A673 (cell line): ENCODE measurements at regions not wholly inside any gene's neighbourhood (a gene's known extent, or its start where the extent isn't known, plus 50 kb on each side); places are given as distances from the start of the nearest gene placed in this dataset.
"Not testable (repeated sequence)": the region's sequence is repeated elsewhere in the genome, so short reads cannot be mapped to it uniquely, and the experiment has no call there.

ENCODE experiments used
- BruUV-seq: library from RNA; stranded (reverse); fragments of 400-500 nt; replicated peaks from 2 replicates; lab custom pipeline; 2021; lab: Mats Ljungman, UMichigan
- CTCF ChIA-PET: fragments of 300-600 bp; sonication (Branson Sonifier 250); formaldehyde crosslinking; loops from one replicate; lab custom pipeline; 2022; ENCODE audit warnings: antibody characterized with exemption; lab: Charles Lee
- POLR2A ChIA-PET: fragments of 300-600 bp; sonication (Branson Sonifier 250); formaldehyde crosslinking; loops from one replicate; lab custom pipeline; 2022; ENCODE audit warnings: antibody characterized with exemption; ENCODE audit not compliant: low non-redundant PET; lab: Charles Lee
- DNase-seq: peaks from one replicate; pipeline ENCODE4 v3.0.0-alpha.2; 2015; ENCODE audit warnings: low spot score
- H3K27ac ChIP-seq: fragments of 200-600 bp; sonication (generic); 2 replicates; pipeline ENCODE4 v1.5.1; 2016; ENCODE audit warnings: mixed run types, low read depth, mild to moderate bottlenecking, mixed read lengths, antibody characterized with exemption, low read length; ENCODE audit not compliant: poor library complexity, severe bottlenecking
- H3K27me3 ChIP-seq: fragments of 200-600 bp; sonication (generic); replicated peaks from 2 replicates; pipeline ENCODE4 v1.6.1; 2017; ENCODE audit warnings: mixed run types, low read depth, mild to moderate bottlenecking, mixed read lengths, antibody characterized with exemption, low read length; ENCODE audit not compliant: insufficient read depth, poor library complexity
- H3K36me3 ChIP-seq: fragments of 200-600 bp; sonication (generic); 2 replicates; pipeline ENCODE4 v1.6.1; 2016; ENCODE audit warnings: mixed run types, mild to moderate bottlenecking, mixed read lengths, antibody characterized with exemption, low read length; ENCODE audit not compliant: insufficient read depth, poor library complexity, severe bottlenecking
- H3K4me1 ChIP-seq: fragments of 200-600 bp; sonication (generic); 2 replicates; pipeline ENCODE4 v1.6.1; 2017; ENCODE audit warnings: mixed run types, mild to moderate bottlenecking, mixed read lengths, antibody characterized with exemption, low read length; ENCODE audit not compliant: insufficient read depth, poor library complexity, severe bottlenecking
- H3K4me3 ChIP-seq: fragments of 200-600 bp; sonication (generic); 2 replicates; pipeline ENCODE4 v1.5.1; 2016; ENCODE audit warnings: low read depth, mixed run types, mild to moderate bottlenecking, mixed read lengths, low read length; ENCODE audit not compliant: poor library complexity, severe bottlenecking
- H3K9me3 ChIP-seq: fragments of 200-600 bp; sonication (generic); 2 replicates; pipeline ENCODE4 v1.6.1; 2016; ENCODE audit warnings: mixed run types, low read depth, mild to moderate bottlenecking, mixed read lengths, antibody characterized with exemption, low read length; ENCODE audit not compliant: poor library complexity, severe bottlenecking
- EZH2 ChIP-seq: fragments of 200-600 bp; sonication (generic); IDR thresholded peaks from 2 replicates; pipeline ENCODE4 v1.6.1; 2017; ENCODE audit warnings: borderline replicate concordance, low read depth, mild to moderate bottlenecking, mixed read lengths, antibody characterized with exemption, low read length; ENCODE audit not compliant: poor library complexity, severe bottlenecking
- intact Hi-C: fragments of 100-400 bp; cut with micrococcal nuclease; formaldehyde crosslinking; loops from one replicate; pipeline ENCODE4 v1.10.0; 2022; ENCODE audit not compliant: unreplicated experiment
- TF ChIP-seq, protein P1 (sequence below): fragments of 300-800, 200-600 bp; sonication (generic); conservative IDR thresholded peaks from 2 replicates; pipeline ENCODE4 v1.5.1; 2017; ENCODE audit warnings: low read depth, mild to moderate bottlenecking, antibody characterized with exemption, low read length, moderate library complexity, mixed read lengths

DNA sequence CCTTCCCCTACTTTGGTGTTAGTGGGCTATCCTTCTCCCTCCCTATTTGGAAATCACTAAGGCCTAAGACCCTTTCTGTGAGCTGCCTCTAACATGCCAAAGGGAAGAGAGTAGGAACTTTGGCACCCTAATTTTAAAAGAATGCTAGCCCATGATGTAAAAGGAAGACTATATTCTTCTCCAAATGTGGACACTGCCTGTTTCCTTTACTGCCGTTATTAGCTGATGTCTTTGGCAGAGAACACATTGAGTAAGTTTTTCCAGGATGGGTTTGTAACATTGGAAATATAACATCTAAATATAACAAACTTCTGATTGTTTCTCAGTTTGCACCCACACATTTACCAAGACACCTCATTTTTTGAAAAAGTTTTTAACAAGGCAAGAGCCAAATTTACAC, 56.9 kb upstream of the TNKS2 start:
- intact Hi-C loops, result no loop called here
- POLR2A ChIA-PET, result no interaction called here
- BruUV-seq, result no TSS peak

GRCh38 chr10:91740353-91740924, 57.8 kb upstream of the TNKS2 start:
- no TSS peak for BruUV-seq
- peaks cover 52% of the 10 kb centered on the region for H3K27me3 ChIP-seq
- no peaks in the 10 kb centered on the region for H3K36me3 ChIP-seq
- H3K9me3 ChIP-seq, result no peaks in the 10 kb centered on the region
- no peak for TF ChIP-seq EZH2
- TF ChIP-seq, protein P1, sequence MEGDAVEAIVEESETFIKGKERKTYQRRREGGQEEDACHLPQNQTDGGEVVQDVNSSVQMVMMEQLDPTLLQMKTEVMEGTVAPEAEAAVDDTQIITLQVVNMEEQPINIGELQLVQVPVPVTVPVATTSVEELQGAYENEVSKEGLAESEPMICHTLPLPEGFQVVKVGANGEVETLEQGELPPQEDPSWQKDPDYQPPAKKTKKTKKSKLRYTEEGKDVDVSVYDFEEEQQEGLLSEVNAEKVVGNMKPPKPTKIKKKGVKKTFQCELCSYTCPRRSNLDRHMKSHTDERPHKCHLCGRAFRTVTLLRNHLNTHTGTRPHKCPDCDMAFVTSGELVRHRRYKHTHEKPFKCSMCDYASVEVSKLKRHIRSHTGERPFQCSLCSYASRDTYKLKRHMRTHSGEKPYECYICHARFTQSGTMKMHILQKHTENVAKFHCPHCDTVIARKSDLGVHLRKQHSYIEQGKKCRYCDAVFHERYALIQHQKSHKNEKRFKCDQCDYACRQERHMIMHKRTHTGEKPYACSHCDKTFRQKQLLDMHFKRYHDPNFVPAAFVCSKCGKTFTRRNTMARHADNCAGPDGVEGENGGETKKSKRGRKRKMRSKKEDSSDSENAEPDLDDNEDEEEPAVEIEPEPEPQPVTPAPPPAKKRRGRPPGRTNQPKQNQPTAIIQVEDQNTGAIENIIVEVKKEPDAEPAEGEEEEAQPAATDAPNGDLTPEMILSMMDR, result no peak
- POLR2A ChIA-PET, result no interaction called here
- DNase-seq, result no peak
- no peaks in the 10 kb centered on the region for H3K4me1 ChIP-seq
- H3K27ac ChIP-seq, result no peak overlapping the region
- H3K4me3 ChIP-seq, result no peak overlapping the region
- intact Hi-C loops, result no loop called here
- CTCF ChIA-PET, result no interaction called here

More for the DNA sequence above, 56.9 kb upstream of the TNKS2 start:
- Histone ChIP-seq H3K27ac (no peak overlapping the region), H3K4me1 (no peaks in the 10 kb centered on the region), H3K9me3 (no peaks in the 10 kb centered on the region), H3K27me3 (peaks cover 42% of the 10 kb centered on the region), H3K36me3 (no peaks in the 10 kb centered on the region), H3K4me3 (no peak overlapping the region)
- TF ChIP-seq EZH2, result no peak
- TF ChIP-seq, protein P1, result no peak
- CTCF ChIA-PET, result no interaction called here
- DNase-seq, result no peak

GRCh38 chr10:91732265-91732664, 66.0 kb upstream of the TNKS2 start:
- H3K4me1 ChIP-seq, H3K27ac ChIP-seq, POLR2A ChIA-PET, BruUV-seq, DNase-seq, H3K4me3 ChIP-seq, H3K9me3 ChIP-seq, intact Hi-C loops, H3K36me3 ChIP-seq, CTCF ChIA-PET: not testable (repeated sequence)
- H3K27me3 ChIP-seq, result peaks cover 21% of the 10 kb centered on the region

DNA sequence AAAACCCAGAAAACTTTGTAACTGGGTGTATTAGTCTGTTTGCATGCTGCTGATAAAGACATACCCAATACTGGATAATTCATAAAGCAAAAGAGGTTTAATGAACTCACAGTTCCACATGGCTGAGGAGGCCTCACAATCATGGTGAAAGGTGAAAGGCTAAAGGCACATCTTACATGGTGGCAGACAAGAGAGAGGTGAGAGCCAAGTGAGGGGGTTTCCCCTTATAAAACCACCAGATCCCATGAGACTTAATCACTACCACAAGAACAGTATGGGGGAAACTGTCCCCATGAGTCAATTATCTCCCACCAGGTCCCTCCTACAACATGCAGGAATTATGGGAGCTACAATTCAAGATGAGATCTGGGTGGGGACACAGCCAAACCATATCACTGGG, 68.9 kb upstream of the TNKS2 start:
- H3K4me1 ChIP-seq, H3K4me3 ChIP-seq, intact Hi-C loops, CTCF ChIA-PET, H3K27ac ChIP-seq, H3K9me3 ChIP-seq, H3K27me3 ChIP-seq, BruUV-seq, DNase-seq, POLR2A ChIA-PET, H3K36me3 ChIP-seq: not testable (repeated sequence)
